ENCODE measurements at regions not wholly inside any gene's neighbourhood (a gene's known extent, or its start where the extent isn't known, plus 50 kb on each side); places are given as distances from the start of the nearest gene placed in this dataset.
A peak's percentile ranks its signal among the peaks of the same experiment; 100 is the strongest.

- Mint-ChIP-seq H3K4me1 (peaks cover 13% of the 10 kb centered on the region), H3K27ac (peak overlapping the region; percentile 37), H3K27me3 (ENCODE audit: insufficient read depth, low read depth, poor library complexity) (peaks cover 2% of the 10 kb centered on the region), H3K9me3 (peaks cover 2% of the 10 kb centered on the region; the same call in 1 of the 3 replicates), H3K36me3 (ENCODE audit: low read depth) (no peaks in the 10 kb centered on the region), H3K4me3 (no peak overlapping the region)
- H3K36me3 ChIP-seq (ENCODE audit: insufficient read depth): no peaks in the 10 kb centered on the region
- H3K27me3 ChIP-seq (ENCODE audit: insufficient read depth): no peaks in the 10 kb centered on the region
- H3K4me1 ChIP-seq (ENCODE audit: insufficient read depth): peaks cover 4% of the 10 kb centered on the region; the same call in 1 of the 2 replicates
- ATAC-seq (peak; percentile 27), DNase-seq (ENCODE audit: low spot score) (no peak)
- H2AFZ ChIP-seq: peak overlapping the region; percentile 48
- no peaks in the 10 kb centered on the region for H3F3A ChIP-seq (replicated peaks; ENCODE audit: low read depth)
- no peaks in the 10 kb centered on the region for H4K20me1 ChIP-seq (replicated peaks; ENCODE audit: insufficient read depth)
- no peak overlapping the region for H3K4me3 ChIP-seq
- no peaks in the 10 kb centered on the region for H3K79me2 ChIP-seq (replicated peaks; ENCODE audit: insufficient read depth)
- no peak overlapping the region for H3K27ac ChIP-seq (ENCODE audit: low read depth)
- H3K4me2 ChIP-seq: no peak overlapping the region
- no peak for TF ChIP-seq ZNF114 (CRISPR knock-in tag; IDR thresholded peaks at IDR 0.05)
- no peak for TF ChIP-seq ZNF462 (CRISPR knock-in tag; IDR thresholded peaks at IDR 0.05)
- no peak for TF ChIP-seq ZNF331 (CRISPR knock-in tag; IDR thresholded peaks at IDR 0.05; ENCODE audit: low read depth)
- TF ChIP-seq STAT1 (IDR thresholded peaks at IDR 0.05; ENCODE audit: unreplicated experiment): no peak
- TF ChIP-seq EZH2phosphoT487 (IDR thresholded peaks at IDR 0.05; ENCODE audit: unreplicated experiment): no peak
- no peak for TF ChIP-seq REST (IDR thresholded peaks at IDR 0.05; ENCODE audit: unreplicated experiment)
- TF ChIP-seq EZH2 (IDR thresholded peaks at IDR 0.05; ENCODE audit: low read depth, unreplicated experiment): no peak
- TF ChIP-seq JUNB (IDR thresholded peaks at IDR 0.05; ENCODE audit: unreplicated experiment): no peak
- no peak for TF ChIP-seq CREB1 (CRISPR knock-in tag; IDR thresholded peaks at IDR 0.05; ENCODE audit: low read depth)
- TF ChIP-seq NANOG (IDR thresholded peaks at IDR 0.05; ENCODE audit: borderline replicate concordance): no peak
- TF ChIP-seq CTCF (conservative IDR thresholded peaks at IDR 0.05; ENCODE audit: low read depth in 2 of 2): no peak
- TF ChIP-seq POLR2AphosphoS5 (IDR thresholded peaks at IDR 0.05; ENCODE audit: low read depth): no peak
- TF ChIP-seq ETS1 (IDR thresholded peaks at IDR 0.05): no peak
- H3K9me2 ChIP-seq (ENCODE audit: insufficient read depth): peaks cover 8% of the 10 kb centered on the region; the same call in 1 of the 2 replicates
These were observed 77.0 kb downstream of the RAD51AP2 start for GRCh38 chr2:17441055-17441771.

Measured in GM23338 (cell line).